Naive thymus-derived CD4-positive, alpha-beta T cell (primary cell): ENCODE measurements at regions not wholly inside any gene's neighbourhood (a gene's known extent, or its start where the extent isn't known, plus 50 kb on each side); places are given as distances from the start of the nearest gene placed in this dataset.
"Not testable (repeated sequence)": the region's sequence is repeated elsewhere in the genome, so short reads cannot be mapped to it uniquely, and the experiment has no call there.

Experiments used
- ATAC-seq: fragments of 150-1000 bp; cut with Tn5 transposase; 2 replicates; pipeline ENCODE4 v1.10.0; 2021; ENCODE audit warnings: mild to moderate bottlenecking, moderate library complexity
- CTCF ChIA-PET: fragments of 350-600 bp; sonication (Branson Sonifier 250); formaldehyde crosslinking; loops from one replicate; lab custom pipeline; 2021; ENCODE audit warnings: antibody characterized with exemption; lab: Charles Lee
- POLR2A ChIA-PET: fragments of 350-600 bp; sonication (Branson Sonifier 250); formaldehyde crosslinking; loops from one replicate; lab custom pipeline; 2021; ENCODE audit warnings: antibody characterized with exemption, inconsistent platforms; lab: Charles Lee
- DNase-seq, 9 donors: peaks; one replicate each; pipeline versions ENCODE4 v3.0.0 to v3.0.0-alpha.2; 2020 to 2022; ENCODE audit warnings: mixed read lengths in 1 of 9
- H3K27ac ChIP-seq: one replicate; pipeline ENCODE4 v1.7.0; 2013; ENCODE audit warnings: mild to moderate bottlenecking, low read depth, low read length, moderate library complexity
- H3K27me3 ChIP-seq, 2 donors: one replicate each; pipeline ENCODE4 v1.7.0; 2013; ENCODE audit warnings: low read length in 2 of 2, mild to moderate bottlenecking in 2 of 2, moderate library complexity in 2 of 2; ENCODE audit not compliant: control insufficient read depth in 2 of 2, insufficient read depth in 2 of 2
- H3K36me3 ChIP-seq, 3 experiments: 1 replicate in 2 of 3; 2 replicates in 1 of 3; pipeline ENCODE4 v1.7.0; 2013; ENCODE audit warnings: low read length in 3 of 3, mild to moderate bottlenecking in 3 of 3, moderate library complexity in 1 of 3; ENCODE audit not compliant: insufficient read depth in 3 of 3, control insufficient read depth in 2 of 3
- H3K4me1 ChIP-seq, 2 donors: one replicate each; pipeline ENCODE4 v1.7.0; 2013; ENCODE audit warnings: low read length in 2 of 2, mild to moderate bottlenecking in 2 of 2, moderate library complexity in 1 of 2; ENCODE audit not compliant: control insufficient read depth in 2 of 2, insufficient read depth in 2 of 2
- H3K4me3 ChIP-seq: 2 replicates; pipeline ENCODE4 v1.7.0; 2013; ENCODE audit warnings: mild to moderate bottlenecking, low read length
- H3K9me3 ChIP-seq, 3 experiments: 1 replicate in 2 of 3; 2 replicates in 1 of 3; pipeline ENCODE4 v1.7.0; 2013; ENCODE audit warnings: low read length in 3 of 3; ENCODE audit not compliant: control insufficient read depth in 2 of 3
- H3K27ac Mint-ChIP-seq, 9 donors: one replicate each; pipeline ENCODE4 v1.8.0; 2020 to 2022; ENCODE audit warnings: mixed read lengths in 9 of 9, mild to moderate bottlenecking in 8 of 9, moderate library complexity in 5 of 9, inconsistent platforms in 2 of 9
- H3K27me3 Mint-ChIP-seq, 5 donors: one replicate each; pipeline ENCODE4 v1.8.0; 2021 to 2022; ENCODE audit warnings: mixed read lengths in 5 of 5, mild to moderate bottlenecking in 1 of 5
- H3K36me3 Mint-ChIP-seq, 5 donors: one replicate each; pipeline ENCODE4 v1.8.0; 2020 to 2022; ENCODE audit warnings: mixed read lengths in 5 of 5, mild to moderate bottlenecking in 3 of 5, inconsistent platforms in 1 of 5
- H3K4me1 Mint-ChIP-seq, 7 donors: one replicate each; pipeline ENCODE4 v1.8.0; 2020 to 2022; ENCODE audit warnings: mixed read lengths in 7 of 7, mild to moderate bottlenecking in 3 of 7, inconsistent platforms in 1 of 7
- H3K4me3 Mint-ChIP-seq, 10 donors: one replicate each; pipeline ENCODE4 v1.8.0; 2020 to 2022; ENCODE audit warnings: mild to moderate bottlenecking in 10 of 10, mixed read lengths in 10 of 10, moderate library complexity in 6 of 10, inconsistent platforms in 2 of 10
- H3K9me3 Mint-ChIP-seq, 11 donors: one replicate each; pipeline ENCODE4 v1.8.0; 2020 to 2022; ENCODE audit warnings: mixed read lengths in 11 of 11, mild to moderate bottlenecking in 4 of 11, inconsistent platforms in 1 of 11, moderate library complexity in 1 of 11
- intact Hi-C, 2 donors: fragments of 100-400 bp; cut with micrococcal nuclease; formaldehyde crosslinking; loops; one replicate each; pipeline ENCODE4 v1.15.1; 2023

- H3K4me1 Mint-ChIP-seq = no peaks in the 10 kb centered on the region
- no peaks in the 10 kb centered on the region for H3K36me3 Mint-ChIP-seq
- no peaks in the 10 kb centered on the region for H3K27me3 ChIP-seq
- no peaks in the 10 kb centered on the region for H3K27me3 Mint-ChIP-seq
- no peak overlapping the region for H3K27ac ChIP-seq
- ChIA-PET POLR2A (no interaction called here), CTCF (no interaction called here)
- H3K4me1 ChIP-seq = no peaks in the 10 kb centered on the region
- intact Hi-C loops = no loop called here
- peaks cover 0 to 16% (median 2%) of the 10 kb centered on the region in 11 donors for H3K9me3 Mint-ChIP-seq
- no peaks in the 10 kb centered on the region for H3K9me3 ChIP-seq
- no peaks in the 10 kb centered on the region for H3K36me3 ChIP-seq
- H3K27ac Mint-ChIP-seq = no peak overlapping the region
- no peak for ATAC-seq
- no peak overlapping the region for H3K4me3 Mint-ChIP-seq
- H3K4me3 ChIP-seq = no peak overlapping the region
- no peak for DNase-seq
These were observed 464.5 kb downstream of the CSNK1G3 start for GRCh38 chr5:123976379-123977033.

GRCh38 chr5:123975521-123975920, 463.5 kb downstream of the CSNK1G3 start:
- CTCF ChIA-PET, H3K27me3 ChIP-seq, intact Hi-C loops, H3K36me3 Mint-ChIP-seq, POLR2A ChIA-PET, H3K27ac ChIP-seq, H3K36me3 ChIP-seq, DNase-seq, H3K4me3 Mint-ChIP-seq, H3K27me3 Mint-ChIP-seq, H3K9me3 ChIP-seq, ATAC-seq, H3K4me3 ChIP-seq, H3K4me1 ChIP-seq, H3K27ac Mint-ChIP-seq, H3K4me1 Mint-ChIP-seq: not testable (repeated sequence)
- peaks cover 0 to 25% (median 4%) of the 10 kb centered on the region in 11 donors for H3K9me3 Mint-ChIP-seq

- CTCF ChIA-PET = no interaction called here
These were observed 454.8 kb downstream of the CSNK1G3 start for GRCh38 chr5:123966781-123967180.

DNA sequence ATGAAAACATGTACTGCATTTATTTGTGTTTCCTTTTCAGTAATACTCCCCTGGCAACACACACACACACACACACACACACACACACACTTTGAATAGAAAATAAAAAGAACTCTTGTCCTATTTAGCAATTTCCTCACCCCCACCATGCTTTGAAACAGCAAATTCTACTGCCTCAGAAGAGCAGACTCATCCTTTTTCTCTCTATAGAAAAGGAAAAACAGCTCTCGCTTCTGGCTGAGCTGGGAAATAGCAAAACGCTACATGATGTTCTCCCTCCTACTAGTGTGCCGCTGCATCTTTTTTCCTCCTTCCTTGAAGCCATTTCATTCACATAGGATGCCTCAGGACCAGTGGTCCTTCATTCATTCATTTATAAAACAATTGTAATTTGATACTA, 453.6 kb downstream of the CSNK1G3 start:
- Histone ChIP-seq H3K9me3 (no peaks in the 10 kb centered on the region), H3K27me3 (no peaks in the 10 kb centered on the region), H3K4me3 (no peak overlapping the region), H3K36me3 (no peaks in the 10 kb centered on the region), H3K27ac (no peak overlapping the region), H3K4me1 (no peaks in the 10 kb centered on the region)
- Mint-ChIP-seq H3K36me3 (no peaks in the 10 kb centered on the region), H3K27ac (no peak overlapping the region), H3K4me1 (no peaks in the 10 kb centered on the region), H3K4me3 (no peak overlapping the region), H3K9me3 (peaks cover 0 to 6% (median 3%) of the 10 kb centered on the region in 11 donors), H3K27me3 (no peaks in the 10 kb centered on the region)
- no peak for ATAC-seq
- intact Hi-C loops = no loop called here
- no peak for DNase-seq
- POLR2A ChIA-PET = no interaction called here
- CTCF ChIA-PET = no interaction called here

More at GRCh38 chr5:123966781-123967180, 454.8 kb downstream of the CSNK1G3 start:
- no peaks in the 10 kb centered on the region for H3K4me1 Mint-ChIP-seq
- Histone ChIP-seq H3K36me3 (no peaks in the 10 kb centered on the region), H3K27me3 (no peaks in the 10 kb centered on the region), H3K4me1 (no peaks in the 10 kb centered on the region), H3K9me3 (no peaks in the 10 kb centered on the region), H3K4me3 (no peak overlapping the region), H3K27ac (no peak overlapping the region)
- H3K27ac Mint-ChIP-seq = no peak overlapping the region
- no peaks in the 10 kb centered on the region for H3K36me3 Mint-ChIP-seq
- no peak for DNase-seq
- H3K4me3 Mint-ChIP-seq = no peak overlapping the region
- H3K9me3 Mint-ChIP-seq = peaks cover 0 to 15% (median 4%) of the 10 kb centered on the region in 11 donors
- intact Hi-C loops = no loop called here
- POLR2A ChIA-PET = no interaction called here
- no peaks in the 10 kb centered on the region for H3K27me3 Mint-ChIP-seq
- ATAC-seq = no peak

DNA sequence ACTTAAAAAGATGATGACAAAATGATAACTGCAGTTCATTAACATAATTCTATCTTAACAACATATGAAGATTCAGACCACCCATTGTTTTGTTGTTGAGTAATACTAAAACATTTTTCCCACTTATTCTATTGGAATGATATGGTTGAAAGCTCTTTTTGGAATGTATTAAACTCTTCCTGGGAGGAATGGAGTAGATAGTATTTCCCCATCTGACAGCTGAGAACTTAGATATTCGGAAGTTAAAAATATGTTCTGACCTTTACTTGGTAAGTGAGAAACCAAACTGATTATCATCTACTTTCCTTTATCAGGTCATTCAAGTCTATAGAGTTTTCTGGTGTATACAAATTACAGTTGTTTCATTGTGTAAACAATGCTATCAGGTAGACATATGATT, 452.9 kb downstream of the CSNK1G3 start:
- intact Hi-C loops = no loop called here
- H3K4me1 Mint-ChIP-seq = no peaks in the 10 kb centered on the region
- H3K36me3 Mint-ChIP-seq = no peaks in the 10 kb centered on the region

DNA sequence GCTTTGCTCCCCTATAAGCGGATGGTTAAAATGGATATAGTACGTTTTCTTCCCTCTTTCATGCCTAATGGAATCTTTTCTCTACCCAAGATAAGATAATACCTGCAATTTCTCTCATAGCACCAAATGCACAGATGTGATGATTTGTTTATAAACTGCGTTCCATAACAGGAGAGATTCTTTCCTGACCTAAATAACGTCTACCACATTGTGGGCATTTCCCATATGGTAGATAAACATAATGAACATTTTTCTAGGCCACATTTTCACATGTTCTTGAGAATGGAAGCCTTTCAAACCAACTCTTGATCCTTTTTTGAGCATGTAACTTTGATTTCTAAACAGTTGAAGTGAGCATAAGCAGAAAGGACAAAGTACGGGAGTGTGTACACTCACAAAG, 448.5 kb downstream of the CSNK1G3 start:
- Histone ChIP-seq H3K27ac (no peak overlapping the region), H3K27me3 (no peaks in the 10 kb centered on the region), H3K4me3 (no peak overlapping the region), H3K36me3 (no peaks in the 10 kb centered on the region), H3K9me3 (no peaks in the 10 kb centered on the region), H3K4me1 (no peaks in the 10 kb centered on the region)
- intact Hi-C loops = no loop called here
- H3K36me3 Mint-ChIP-seq = no peaks in the 10 kb centered on the region
- DNase-seq (no peak), ATAC-seq (no peak)
- ChIA-PET CTCF (no interaction called here), POLR2A (no interaction called here)
- no peak overlapping the region for H3K4me3 Mint-ChIP-seq
- H3K9me3 Mint-ChIP-seq = peaks cover 0 to 14% (median under 1%) of the 10 kb centered on the region in 11 donors
- no peaks in the 10 kb centered on the region for H3K4me1 Mint-ChIP-seq
- no peak overlapping the region for H3K27ac Mint-ChIP-seq
- no peaks in the 10 kb centered on the region for H3K27me3 Mint-ChIP-seq

More for the DNA sequence above, 452.9 kb downstream of the CSNK1G3 start:
- Mint-ChIP-seq H3K9me3 (peaks cover 0 to 5% (median 2%) of the 10 kb centered on the region in 11 donors), H3K27ac (no peak overlapping the region), H3K27me3 (no peaks in the 10 kb centered on the region), H3K4me3 (no peak overlapping the region)
- POLR2A ChIA-PET = no interaction called here
- no peaks in the 10 kb centered on the region for H3K4me1 ChIP-seq
- no peaks in the 10 kb centered on the region for H3K9me3 ChIP-seq
- H3K36me3 ChIP-seq = no peaks in the 10 kb centered on the region
- ATAC-seq (no peak), DNase-seq (no peak)
- H3K4me3 ChIP-seq = no peak overlapping the region
- H3K27ac ChIP-seq = no peak overlapping the region
- CTCF ChIA-PET = no interaction called here
- H3K27me3 ChIP-seq = no peaks in the 10 kb centered on the region

- H3K27ac Mint-ChIP-seq = no peak overlapping the region
These were observed 439.6 kb downstream of the CSNK1G3 start for GRCh38 chr5:123951582-123951977.

More at GRCh38 chr5:123951582-123951977, 439.6 kb downstream of the CSNK1G3 start:
- Histone ChIP-seq H3K27me3 (no peaks in the 10 kb centered on the region), H3K27ac (no peak overlapping the region), H3K9me3 (no peaks in the 10 kb centered on the region), H3K36me3 (no peaks in the 10 kb centered on the region), H3K4me3 (no peak overlapping the region), H3K4me1 (no peaks in the 10 kb centered on the region)
- H3K27me3 Mint-ChIP-seq = no peaks in the 10 kb centered on the region
- ATAC-seq (no peak), DNase-seq (no peak)
- CTCF ChIA-PET = no interaction called here
- H3K4me3 Mint-ChIP-seq = no peak overlapping the region
- peaks cover 0 to 15% (median 2%) of the 10 kb centered on the region in 11 donors for H3K9me3 Mint-ChIP-seq
- intact Hi-C loops = no loop called here
- POLR2A ChIA-PET = no interaction called here
- H3K4me1 Mint-ChIP-seq = no peaks in the 10 kb centered on the region
- H3K36me3 Mint-ChIP-seq = no peaks in the 10 kb centered on the region
